ENCODE measurements at regions not wholly inside any gene's neighbourhood (a gene's known extent, or its start where the extent isn't known, plus 50 kb on each side); places are given as distances from the start of the nearest gene placed in this dataset.

- DNase-seq (ENCODE audit: low read depth) = no peak
- H3K4me3 ChIP-seq (ENCODE audit: low read length) = no peak overlapping the region
- TF ChIP-seq CTCF (IDR thresholded peaks at IDR 0.05; ENCODE audit: insufficient read depth, low read depth, low read length, missing control alignments) = no peak
Measured at GRCh38 chr5:5573798-5574380, 151.4 kb downstream of the ICE1 start.

- no peak for DNase-seq (ENCODE audit: low read depth)
- H3K4me3 ChIP-seq (ENCODE audit: low read length) = no peak overlapping the region
- no peak for TF ChIP-seq CTCF (IDR thresholded peaks at IDR 0.05; ENCODE audit: insufficient read depth, low read depth, low read length, missing control alignments)
Measured at GRCh38 chr5:5572976-5573797, 150.7 kb downstream of the ICE1 start.

- DNase-seq (ENCODE audit: low read depth) = no peak
- no peak overlapping the region for H3K4me3 ChIP-seq (ENCODE audit: low read length)
- no peak for TF ChIP-seq CTCF (IDR thresholded peaks at IDR 0.05; ENCODE audit: insufficient read depth, low read depth, low read length, missing control alignments)
Measured at GRCh38 chr5:5572010-5572865, 149.8 kb downstream of the ICE1 start.

GRCh38 chr5:5570646-5571045 lies 148.2 kb downstream of the ICE1 start:
- DNase-seq (ENCODE audit: low read depth) = no peak
- TF ChIP-seq CTCF (IDR thresholded peaks at IDR 0.05; ENCODE audit: insufficient read depth, low read depth, low read length, missing control alignments) = no peak
- no peak overlapping the region for H3K4me3 ChIP-seq (ENCODE audit: low read length)

GRCh38 chr5:5564898-5565297 lies 142.4 kb downstream of the ICE1 start:
- no peak for TF ChIP-seq CTCF (IDR thresholded peaks at IDR 0.05; ENCODE audit: insufficient read depth, low read depth, low read length, missing control alignments)
- H3K4me3 ChIP-seq (ENCODE audit: low read length) = no peak overlapping the region
- DNase-seq (ENCODE audit: low read depth) = no peak

- H3K4me3 ChIP-seq (ENCODE audit: low read length) = no peak overlapping the region
- no peak for DNase-seq (ENCODE audit: low read depth)
- no peak for TF ChIP-seq CTCF (IDR thresholded peaks at IDR 0.05; ENCODE audit: insufficient read depth, low read depth, low read length, missing control alignments)
Measured at GRCh38 chr5:5560016-5560415, 137.5 kb downstream of the ICE1 start.
